ENCODE measurements at regions not wholly inside any gene's neighbourhood (a gene's known extent, or its start where the extent isn't known, plus 50 kb on each side); places are given as distances from the start of the nearest gene placed in this dataset.

DNA sequence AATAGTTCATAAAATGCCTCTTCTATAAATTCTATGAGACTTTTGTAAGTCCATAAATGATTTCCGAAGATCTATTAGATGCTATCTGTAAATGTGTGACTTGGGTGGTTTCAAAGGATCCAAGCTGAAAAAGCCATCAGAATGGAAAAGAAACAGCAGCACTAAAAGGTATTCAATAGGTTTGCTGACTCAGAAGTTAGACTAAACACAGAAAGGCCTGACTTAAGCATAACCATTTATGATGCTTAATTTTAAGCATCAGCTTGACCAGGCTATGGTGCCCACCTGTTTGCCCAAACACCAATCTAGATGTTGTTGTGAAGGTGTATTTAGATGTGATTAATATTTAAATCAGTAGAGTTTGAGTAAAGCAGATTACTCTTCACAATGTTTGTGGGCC is 513.5 kb downstream of the TFAP2A start:
- Histone ChIP-seq H3K9ac (ENCODE audit: insufficient read depth, low read depth, low read length) (no peak overlapping the region), H3K79me2 (ENCODE audit: insufficient read depth, low read length) (no peaks in the 10 kb centered on the region), H3K27me3 (ENCODE audit: control insufficient read depth in 1 of 2, insufficient read depth in 2 of 2, low read length in 2 of 2) (no peaks in the 10 kb centered on the region), H3K36me3 (replicated peaks in 1 of 2; ENCODE audit: control insufficient read depth in 1 of 2, insufficient read depth in 2 of 2, low read length in 2 of 2) (no peaks in the 10 kb centered on the region), H3K4me2 (ENCODE audit: low read depth, low read length) (no peak overlapping the region), H3K9me3 (ENCODE audit: low read length) (0 out of 2 replicates have a peak, but pooled peaks cover 7% of the 10 kb centered on the region), H3K27ac (ENCODE audit: extremely low read length, insufficient read depth, low read length) (no peak overlapping the region), H3K4me1 (ENCODE audit: insufficient read depth, low read length) (no peaks in the 10 kb centered on the region), H2AFZ (ENCODE audit: low read length) (no peak overlapping the region), H4K20me1 (ENCODE audit: insufficient read depth, low read length) (no peaks in the 10 kb centered on the region), H3K4me3 (replicated peaks in 1 of 3; ENCODE audit: insufficient read depth in 1 of 3, low read depth in 2 of 3, low read length in 3 of 3) (no peak overlapping the region)
- ChIA-PET POLR2A (no interaction called here), CTCF (ENCODE audit: low intra/inter-chr PET ratio, low total read pairs) (no interaction called here)
- in situ Hi-C loops (cut with HindIII; ENCODE audit: extremely low pct_ligation_motif_present, low pct_unique_long_range_greater_than_20kb) (no loop called here), intact Hi-C loops (cut with micrococcal nuclease; ENCODE audit: unreplicated experiment) (no loop called here)
- BruUV-seq (replicated peaks): no TSS peak
- FAIRE-seq: no peak
- no peak for TF ChIP-seq PPARG (CRISPR knock-in tag; conservative IDR thresholded peaks at IDR 0.05)
- peak; percentile 59 for TF ChIP-seq MAFF (IDR thresholded peaks at IDR 0.05; ENCODE audit: low read depth, low read length)
- peak in 1 of 2 experiments; percentile 61; a peak in 2 of 4 replicates for TF ChIP-seq MAFK (conservative IDR thresholded peaks at IDR 0.05 in 1 of 2, IDR thresholded peaks at IDR 0.05 in 1 of 2; ENCODE audit: low read length in 2 of 2)
- DNase-seq (ENCODE audit: low spot score): no peak
- no peak for ATAC-seq
- WGBS (ENCODE audit: low lambda C conversion rate): 0% methylated on average over 1 of the region's 1 CpG

DNA sequence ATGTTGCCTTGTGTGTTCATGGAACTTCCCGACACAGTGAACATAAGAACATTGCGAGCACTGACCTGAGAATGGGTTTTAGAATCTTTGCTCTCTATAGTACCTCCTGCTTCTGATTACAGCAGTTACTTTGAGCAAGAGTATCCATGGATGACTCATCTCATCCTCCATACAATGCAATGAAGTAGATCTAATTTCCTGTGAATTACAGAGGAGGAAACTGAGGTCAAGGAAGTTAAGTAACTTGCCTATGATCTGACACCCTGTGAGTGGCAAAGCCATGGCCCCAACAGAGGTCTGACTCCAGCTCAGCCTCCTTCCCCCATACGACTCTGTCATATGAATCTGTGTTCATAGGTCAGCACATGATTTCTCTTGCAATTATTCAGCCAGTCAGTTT is 518.1 kb downstream of the TFAP2A start:
- DNase-seq (ENCODE audit: low spot score): no peak
- no peaks in the 10 kb centered on the region for H3K4me1 ChIP-seq (ENCODE audit: insufficient read depth, low read length)
- no peaks in the 10 kb centered on the region for H3K36me3 ChIP-seq (replicated peaks in 1 of 2; ENCODE audit: control insufficient read depth in 1 of 2, insufficient read depth in 2 of 2, low read length in 2 of 2)
- no peak overlapping the region for H3K27ac ChIP-seq (ENCODE audit: extremely low read length, insufficient read depth, low read length)
- H2AFZ ChIP-seq (ENCODE audit: low read length): no peak overlapping the region
- no peaks in the 10 kb centered on the region for H3K79me2 ChIP-seq (ENCODE audit: insufficient read depth, low read length)
- WGBS (ENCODE audit: low lambda C conversion rate): 13% methylated on average over 3 of the region's 3 CpGs
- no peak for ATAC-seq
- no peak overlapping the region for H3K4me3 ChIP-seq (replicated peaks in 1 of 3; ENCODE audit: insufficient read depth in 1 of 3, low read depth in 2 of 3, low read length in 3 of 3)
- H3K27me3 ChIP-seq (ENCODE audit: control insufficient read depth in 1 of 2, insufficient read depth in 2 of 2, low read length in 2 of 2): no peaks in the 10 kb centered on the region
- H3K4me2 ChIP-seq (ENCODE audit: low read depth, low read length): no peak overlapping the region
- in situ Hi-C loops (cut with HindIII; ENCODE audit: extremely low pct_ligation_motif_present, low pct_unique_long_range_greater_than_20kb) (no loop called here), intact Hi-C loops (cut with micrococcal nuclease; ENCODE audit: unreplicated experiment) (no loop called here)
- FAIRE-seq: no peak
- ChIA-PET CTCF (ENCODE audit: low intra/inter-chr PET ratio, low total read pairs) (no interaction called here), POLR2A (no interaction called here)
- BruUV-seq (replicated peaks): no TSS peak
- no peaks in the 10 kb centered on the region for H4K20me1 ChIP-seq (ENCODE audit: insufficient read depth, low read length)
- H3K9ac ChIP-seq (ENCODE audit: insufficient read depth, low read depth, low read length): no peak overlapping the region
- H3K9me3 ChIP-seq (ENCODE audit: low read length): peaks cover 24% of the 10 kb centered on the region; the same call in 1 of the 2 replicates
- TF ChIP-seq, protein P1, sequence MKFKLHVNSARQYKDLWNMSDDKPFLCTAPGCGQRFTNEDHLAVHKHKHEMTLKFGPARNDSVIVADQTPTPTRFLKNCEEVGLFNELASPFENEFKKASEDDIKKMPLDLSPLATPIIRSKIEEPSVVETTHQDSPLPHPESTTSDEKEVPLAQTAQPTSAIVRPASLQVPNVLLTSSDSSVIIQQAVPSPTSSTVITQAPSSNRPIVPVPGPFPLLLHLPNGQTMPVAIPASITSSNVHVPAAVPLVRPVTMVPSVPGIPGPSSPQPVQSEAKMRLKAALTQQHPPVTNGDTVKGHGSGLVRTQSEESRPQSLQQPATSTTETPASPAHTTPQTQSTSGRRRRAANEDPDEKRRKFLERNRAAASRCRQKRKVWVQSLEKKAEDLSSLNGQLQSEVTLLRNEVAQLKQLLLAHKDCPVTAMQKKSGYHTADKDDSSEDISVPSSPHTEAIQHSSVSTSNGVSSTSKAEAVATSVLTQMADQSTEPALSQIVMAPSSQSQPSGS (CRISPR knock-in tag; IDR thresholded peaks at IDR 0.05): no peak
- TF ChIP-seq ZNF121 (CRISPR knock-in tag; IDR thresholded peaks at IDR 0.05): no peak
- TF ChIP-seq ZMYM4 (CRISPR knock-in tag; IDR thresholded peaks at IDR 0.05): no peak
- no peak for TF ChIP-seq ZNF230 (CRISPR knock-in tag; IDR thresholded peaks at IDR 0.05)
- no peak for TF ChIP-seq SIN3B (IDR thresholded peaks at IDR 0.05; ENCODE audit: low read length)
- TF ChIP-seq SOX13 (IDR thresholded peaks at IDR 0.05): no peak
- no peak for TF ChIP-seq SOX13 (CRISPR knock-in tag; conservative IDR thresholded peaks at IDR 0.05 in 1 of 2, IDR thresholded peaks at IDR 0.05 in 1 of 2)
- TF ChIP-seq, protein P2, sequence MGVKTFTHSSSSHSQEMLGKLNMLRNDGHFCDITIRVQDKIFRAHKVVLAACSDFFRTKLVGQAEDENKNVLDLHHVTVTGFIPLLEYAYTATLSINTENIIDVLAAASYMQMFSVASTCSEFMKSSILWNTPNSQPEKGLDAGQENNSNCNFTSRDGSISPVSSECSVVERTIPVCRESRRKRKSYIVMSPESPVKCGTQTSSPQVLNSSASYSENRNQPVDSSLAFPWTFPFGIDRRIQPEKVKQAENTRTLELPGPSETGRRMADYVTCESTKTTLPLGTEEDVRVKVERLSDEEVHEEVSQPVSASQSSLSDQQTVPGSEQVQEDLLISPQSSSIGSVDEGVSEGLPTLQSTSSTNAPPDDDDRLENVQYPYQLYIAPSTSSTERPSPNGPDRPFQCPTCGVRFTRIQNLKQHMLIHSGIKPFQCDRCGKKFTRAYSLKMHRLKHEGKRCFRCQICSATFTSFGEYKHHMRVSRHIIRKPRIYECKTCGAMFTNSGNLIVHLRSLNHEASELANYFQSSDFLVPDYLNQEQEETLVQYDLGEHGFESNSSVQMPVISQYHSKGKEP (CRISPR knock-in tag; IDR thresholded peaks at IDR 0.05): no peak
- TF ChIP-seq ZKSCAN5 (CRISPR knock-in tag; IDR thresholded peaks at IDR 0.05): no peak
- no peak for TF ChIP-seq PHF21A (CRISPR knock-in tag; IDR thresholded peaks at IDR 0.05)
- TF ChIP-seq, protein P3, sequence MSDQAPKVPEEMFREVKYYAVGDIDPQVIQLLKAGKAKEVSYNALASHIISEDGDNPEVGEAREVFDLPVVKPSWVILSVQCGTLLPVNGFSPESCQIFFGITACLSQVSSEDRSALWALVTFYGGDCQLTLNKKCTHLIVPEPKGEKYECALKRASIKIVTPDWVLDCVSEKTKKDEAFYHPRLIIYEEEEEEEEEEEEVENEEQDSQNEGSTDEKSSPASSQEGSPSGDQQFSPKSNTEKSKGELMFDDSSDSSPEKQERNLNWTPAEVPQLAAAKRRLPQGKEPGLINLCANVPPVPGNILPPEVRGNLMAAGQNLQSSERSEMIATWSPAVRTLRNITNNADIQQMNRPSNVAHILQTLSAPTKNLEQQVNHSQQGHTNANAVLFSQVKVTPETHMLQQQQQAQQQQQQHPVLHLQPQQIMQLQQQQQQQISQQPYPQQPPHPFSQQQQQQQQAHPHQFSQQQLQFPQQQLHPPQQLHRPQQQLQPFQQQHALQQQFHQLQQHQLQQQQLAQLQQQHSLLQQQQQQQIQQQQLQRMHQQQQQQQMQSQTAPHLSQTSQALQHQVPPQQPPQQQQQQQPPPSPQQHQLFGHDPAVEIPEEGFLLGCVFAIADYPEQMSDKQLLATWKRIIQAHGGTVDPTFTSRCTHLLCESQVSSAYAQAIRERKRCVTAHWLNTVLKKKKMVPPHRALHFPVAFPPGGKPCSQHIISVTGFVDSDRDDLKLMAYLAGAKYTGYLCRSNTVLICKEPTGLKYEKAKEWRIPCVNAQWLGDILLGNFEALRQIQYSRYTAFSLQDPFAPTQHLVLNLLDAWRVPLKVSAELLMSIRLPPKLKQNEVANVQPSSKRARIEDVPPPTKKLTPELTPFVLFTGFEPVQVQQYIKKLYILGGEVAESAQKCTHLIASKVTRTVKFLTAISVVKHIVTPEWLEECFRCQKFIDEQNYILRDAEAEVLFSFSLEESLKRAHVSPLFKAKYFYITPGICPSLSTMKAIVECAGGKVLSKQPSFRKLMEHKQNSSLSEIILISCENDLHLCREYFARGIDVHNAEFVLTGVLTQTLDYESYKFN (CRISPR knock-in tag; conservative IDR thresholded peaks at IDR 0.05): no peak

All from HepG2 (cell line).